Pons (tissue), 1 donor: ENCODE measurements at regions not wholly inside any gene's neighbourhood (a gene's known extent, or its start where the extent isn't known, plus 50 kb on each side); places are given as distances from the start of the nearest gene placed in this dataset.

ENCODE experiments used
- DNase-seq: peaks from one replicate; pipeline ENCODE4 v3.0.0-alpha.2; 2016; ENCODE audit warnings: low spot score

GRCh38 chr7:124330731-124331407, 298.0 kb upstream of the TMEM229A start:
- no peak for DNase-seq

- no peak for DNase-seq
These were observed 295.9 kb upstream of the TMEM229A start for GRCh38 chr7:124328774-124329173.

- DNase-seq: no peak
These were observed 291.4 kb upstream of the TMEM229A start for GRCh38 chr7:124324262-124324661.

GRCh38 chr7:124323597-124323996, 290.7 kb upstream of the TMEM229A start:
- no peak for DNase-seq

DNA sequence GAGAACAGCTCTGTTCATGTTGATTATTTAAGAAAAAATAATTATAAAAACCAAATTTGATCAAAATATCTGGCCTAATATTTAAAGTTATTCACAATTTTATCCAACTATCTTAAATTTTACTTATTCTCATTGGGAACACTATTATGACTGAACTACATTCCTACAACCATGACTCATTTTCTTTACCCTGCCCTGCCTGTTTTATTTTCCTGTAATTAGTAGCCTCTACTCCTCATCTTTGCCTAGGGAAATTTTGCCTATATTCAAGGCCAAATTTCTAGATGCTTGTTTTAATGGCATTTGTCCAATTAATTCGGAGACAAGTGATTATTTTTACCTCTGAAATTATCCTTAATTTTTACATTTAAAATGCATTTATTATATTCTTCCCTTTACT, 289.7 kb upstream of the TMEM229A start:
- no peak for DNase-seq

DNA sequence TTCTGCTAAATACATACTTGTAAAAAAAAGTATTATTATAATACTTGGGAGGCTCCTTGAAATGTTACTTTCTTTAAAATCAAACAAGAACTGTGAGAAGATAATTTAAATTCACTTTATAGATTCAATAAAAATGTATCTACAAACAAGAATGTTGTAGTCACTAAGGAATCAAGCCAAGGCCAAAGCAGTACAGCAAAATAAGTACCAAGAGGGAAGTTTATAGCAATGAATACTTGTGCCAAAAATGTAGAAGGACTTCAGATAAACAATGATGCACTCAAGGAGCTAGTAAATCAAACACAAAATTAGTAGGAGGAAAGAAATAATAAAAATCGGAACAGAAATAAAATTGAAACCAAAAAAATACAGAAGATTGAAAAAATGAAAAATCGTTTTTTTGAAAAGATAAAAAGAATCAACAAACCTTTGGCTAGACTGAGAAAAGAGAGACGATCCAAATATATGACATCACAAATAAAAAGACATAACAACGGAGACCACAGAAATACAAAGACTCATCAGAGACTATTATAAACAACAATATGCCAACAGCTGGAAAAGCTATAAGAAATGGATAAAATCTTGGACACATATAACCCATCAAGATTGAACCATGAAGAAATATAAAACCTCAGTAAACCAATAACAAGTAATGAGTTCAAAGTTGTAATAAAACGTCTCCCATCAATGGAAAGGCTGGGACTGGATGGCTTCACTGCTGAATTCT, 286.0 kb upstream of the TMEM229A start:
- DNase-seq: no peak

GRCh38 chr7:124310934-124311390, 278.1 kb upstream of the TMEM229A start:
- no peak for DNase-seq

GRCh38 chr7:124308384-124308783, 275.5 kb upstream of the TMEM229A start:
- no peak for DNase-seq

DNA sequence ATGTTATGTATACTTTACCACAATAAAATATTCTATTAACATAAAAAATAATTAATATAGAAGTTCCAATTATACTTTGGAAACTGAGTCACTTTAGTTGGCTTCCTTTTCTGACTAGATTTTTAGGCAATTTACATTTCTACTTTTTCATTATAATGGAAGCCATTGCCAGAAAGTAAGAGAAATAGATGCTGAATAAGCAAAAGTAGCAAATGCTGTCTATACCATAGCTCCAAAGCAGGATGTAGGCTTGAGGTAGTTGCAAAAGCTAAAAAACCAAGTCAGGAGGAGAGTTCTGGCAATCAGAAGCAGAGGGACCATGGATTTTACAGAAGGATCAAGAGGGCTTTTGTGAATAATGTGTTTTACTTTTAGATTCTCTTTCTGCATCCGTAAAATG, 262.4 kb upstream of the TMEM229A start:
- no peak for DNase-seq

DNA sequence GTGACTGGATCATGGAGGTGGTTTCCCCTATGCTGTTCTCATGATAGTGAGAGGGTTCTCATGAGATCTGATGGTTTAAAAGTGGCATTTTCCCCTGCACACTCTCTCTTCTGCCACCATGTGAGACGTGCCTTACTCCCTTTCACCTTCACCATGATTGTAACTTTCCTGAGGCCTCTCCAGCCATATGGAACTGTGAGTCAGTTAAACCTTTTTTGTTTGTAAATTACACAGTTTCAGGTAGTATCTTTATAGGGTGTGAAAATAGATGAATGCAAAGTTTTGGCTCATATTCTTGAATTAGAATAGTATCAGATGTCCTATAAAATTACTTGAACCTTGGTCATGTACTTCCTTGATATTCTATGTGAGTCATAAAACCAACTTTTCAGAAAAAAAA, 252.1 kb upstream of the TMEM229A start:
- DNase-seq: no peak

- no peak for DNase-seq
These were observed 243.2 kb upstream of the TMEM229A start for GRCh38 chr7:124276005-124276622.

GRCh38 chr7:124275411-124275810, 242.5 kb upstream of the TMEM229A start:
- DNase-seq: no peak

- DNase-seq: no peak
These were observed 236.9 kb upstream of the TMEM229A start for GRCh38 chr7:124269774-124270173.

DNA sequence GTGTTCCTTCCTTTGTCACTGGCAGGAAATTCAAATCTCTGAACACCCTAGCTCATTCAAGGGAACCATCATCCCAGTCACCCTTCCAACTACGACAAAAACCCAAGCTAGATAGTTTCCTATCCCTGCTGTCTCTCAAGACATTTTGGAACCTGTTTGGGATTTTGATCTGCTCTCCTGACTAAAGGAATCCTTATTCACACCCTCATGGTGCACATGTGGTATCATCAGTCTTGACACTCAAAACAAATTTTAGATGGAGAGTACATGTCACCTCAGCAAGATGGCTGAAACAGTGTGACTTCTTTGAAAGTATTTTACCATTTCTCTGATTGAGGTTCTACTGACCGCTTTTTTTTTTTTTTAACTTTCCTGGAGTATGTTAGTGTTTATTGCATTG, 234.3 kb upstream of the TMEM229A start:
- DNase-seq: no peak

GRCh38 chr7:124263232-124263827, 230.5 kb upstream of the TMEM229A start:
- DNase-seq: no peak

- no peak for DNase-seq
These were observed 228.8 kb upstream of the TMEM229A start for GRCh38 chr7:124261710-124262109.

DNA sequence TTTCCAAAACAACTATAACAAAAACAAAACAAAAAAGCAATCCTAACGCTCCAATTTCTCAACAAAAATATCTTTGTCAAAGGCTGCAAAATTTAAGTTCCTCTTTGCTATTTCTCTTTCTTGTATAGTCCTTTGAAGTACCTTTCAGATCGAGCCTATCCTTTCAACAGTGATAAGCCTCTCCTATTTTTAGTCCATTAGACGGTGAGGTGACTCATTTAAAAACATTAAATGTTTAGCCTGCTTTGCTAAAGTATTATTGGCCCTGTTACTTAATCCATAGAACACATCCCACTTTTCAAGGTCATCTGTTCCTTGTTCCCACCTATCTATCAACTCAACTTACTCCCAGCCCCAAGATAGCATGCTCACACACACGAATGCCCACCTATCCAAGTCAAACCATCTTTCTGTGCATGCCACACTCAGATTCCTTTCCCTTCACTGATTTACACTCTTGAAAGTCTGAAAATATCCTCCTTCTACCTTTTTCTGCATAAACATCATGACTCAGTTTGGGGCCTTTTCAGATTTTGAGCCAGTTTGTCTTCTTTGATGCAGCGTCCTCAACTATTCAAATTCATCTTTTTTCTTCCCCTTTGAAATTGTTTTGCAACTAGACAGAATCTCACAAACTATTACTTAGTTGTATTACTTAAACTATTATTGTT, 224.9 kb upstream of the TMEM229A start:
- no peak for DNase-seq

DNA sequence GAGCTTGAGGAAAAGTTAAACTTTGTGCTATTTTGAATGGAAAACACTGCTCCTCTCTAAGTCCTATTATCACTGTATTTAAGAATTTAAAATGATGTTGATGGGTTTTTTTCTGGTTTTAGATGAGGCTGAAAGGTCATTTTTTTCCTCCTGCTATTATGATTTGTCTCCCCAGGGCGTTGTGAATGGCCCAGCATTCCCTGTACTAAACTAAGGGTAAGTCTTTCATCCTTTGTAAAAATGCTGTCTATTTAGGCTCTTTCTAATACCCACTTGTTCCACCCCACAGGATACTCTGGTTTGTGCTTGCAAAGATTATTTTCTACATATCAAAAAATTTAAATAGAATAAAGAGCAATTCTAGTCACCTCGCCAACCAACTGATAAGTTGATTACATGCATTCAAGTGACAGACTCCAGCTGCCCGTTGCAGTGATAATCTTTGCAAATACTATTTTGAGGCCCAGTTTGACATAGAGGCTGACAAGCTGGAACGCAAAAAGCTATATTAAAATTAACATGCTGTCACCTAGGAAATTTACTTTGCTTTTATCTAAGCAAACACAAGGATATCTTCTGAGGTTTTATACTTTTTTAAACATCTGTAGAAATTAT, 222.3 kb upstream of the TMEM229A start:
- no peak for DNase-seq

- DNase-seq: no peak
These were observed 221.5 kb upstream of the TMEM229A start for GRCh38 chr7:124254396-124254795.

DNA sequence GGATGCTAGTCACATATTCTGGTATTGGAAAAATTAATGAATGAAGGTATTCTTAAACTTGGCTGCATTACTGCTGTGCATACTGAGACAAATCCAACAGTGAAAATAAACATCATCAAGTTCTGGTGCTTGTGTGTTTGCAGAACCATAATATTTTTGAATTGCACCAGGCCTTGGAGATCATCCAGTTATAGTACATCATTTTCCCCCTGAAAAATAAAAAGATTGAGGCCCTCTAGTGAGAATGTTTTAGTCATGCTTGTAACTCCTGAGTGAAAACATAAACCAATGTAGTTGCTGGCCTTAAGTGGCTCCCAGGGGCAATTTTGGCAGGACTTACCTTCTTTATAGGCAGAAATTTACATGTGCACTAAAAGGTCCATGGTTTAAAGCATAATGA, 218.8 kb upstream of the TMEM229A start:
- DNase-seq: no peak

GRCh38 chr7:124250297-124251034, 217.6 kb upstream of the TMEM229A start:
- DNase-seq: no peak
